ENCODE measurements at regions not wholly inside any gene's neighbourhood (a gene's known extent, or its start where the extent isn't known, plus 50 kb on each side); places are given as distances from the start of the nearest gene placed in this dataset.

DNA sequence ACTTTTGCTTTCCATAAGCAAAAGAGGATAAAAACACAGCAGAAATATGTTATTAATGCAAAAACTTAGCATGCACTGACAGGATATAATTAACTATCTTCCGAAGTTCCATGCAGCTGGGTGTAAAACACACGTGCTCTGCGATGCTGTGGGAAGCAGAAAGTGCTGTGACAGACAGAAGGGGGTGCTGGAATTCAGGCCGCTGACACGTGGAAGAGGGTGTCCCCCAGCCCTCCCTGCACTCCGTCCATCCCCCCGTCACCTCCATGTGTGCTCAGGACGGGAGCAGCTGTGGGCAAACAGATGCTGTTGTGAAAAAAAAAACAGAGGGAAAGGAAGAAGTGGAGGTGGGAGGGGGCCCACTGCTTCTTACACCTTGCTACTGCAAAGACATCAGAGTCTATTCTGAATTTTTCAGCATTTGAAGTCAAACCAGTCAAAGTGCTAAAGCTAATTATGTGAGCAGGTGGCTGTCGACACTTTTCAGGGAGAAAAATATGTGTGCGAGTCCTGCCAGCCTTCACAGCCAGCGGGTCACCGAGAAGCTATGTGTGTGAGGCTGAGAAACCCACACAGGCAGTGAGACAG lies 175.9 kb upstream of the AFDN start:
- TF ChIP-seq, protein P1, sequence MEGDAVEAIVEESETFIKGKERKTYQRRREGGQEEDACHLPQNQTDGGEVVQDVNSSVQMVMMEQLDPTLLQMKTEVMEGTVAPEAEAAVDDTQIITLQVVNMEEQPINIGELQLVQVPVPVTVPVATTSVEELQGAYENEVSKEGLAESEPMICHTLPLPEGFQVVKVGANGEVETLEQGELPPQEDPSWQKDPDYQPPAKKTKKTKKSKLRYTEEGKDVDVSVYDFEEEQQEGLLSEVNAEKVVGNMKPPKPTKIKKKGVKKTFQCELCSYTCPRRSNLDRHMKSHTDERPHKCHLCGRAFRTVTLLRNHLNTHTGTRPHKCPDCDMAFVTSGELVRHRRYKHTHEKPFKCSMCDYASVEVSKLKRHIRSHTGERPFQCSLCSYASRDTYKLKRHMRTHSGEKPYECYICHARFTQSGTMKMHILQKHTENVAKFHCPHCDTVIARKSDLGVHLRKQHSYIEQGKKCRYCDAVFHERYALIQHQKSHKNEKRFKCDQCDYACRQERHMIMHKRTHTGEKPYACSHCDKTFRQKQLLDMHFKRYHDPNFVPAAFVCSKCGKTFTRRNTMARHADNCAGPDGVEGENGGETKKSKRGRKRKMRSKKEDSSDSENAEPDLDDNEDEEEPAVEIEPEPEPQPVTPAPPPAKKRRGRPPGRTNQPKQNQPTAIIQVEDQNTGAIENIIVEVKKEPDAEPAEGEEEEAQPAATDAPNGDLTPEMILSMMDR (IDR thresholded peaks at IDR 0.05): no peak
- no peak for TF ChIP-seq POLR2A (IDR thresholded peaks at IDR 0.05)
- TF ChIP-seq POLR2AphosphoS5 (IDR thresholded peaks at IDR 0.05): no peak
